Testis (tissue), 2 donors: ENCODE measurements at regions not wholly inside any gene's neighbourhood (a gene's known extent, or its start where the extent isn't known, plus 50 kb on each side); places are given as distances from the start of the nearest gene placed in this dataset.

Source experiments
- DNase-seq: peaks from one replicate; pipeline ENCODE4 v3.0.0-alpha.2; 2019
- H3K27ac ChIP-seq, 2 donors: fragments of 200-600 bp; sonication (generic); one replicate each; pipeline ENCODE4 v1.5.1; 2019
- H3K27me3 ChIP-seq: fragments of 200-600 bp; sonication (generic); one replicate; pipeline ENCODE4 v1.5.1; 2019
- H3K36me3 ChIP-seq: fragments of 200-600 bp; sonication (generic); one replicate; pipeline ENCODE4 v1.5.1; 2017; ENCODE audit warnings: low read depth; ENCODE audit errors: missing control alignments
- H3K4me1 ChIP-seq: fragments of 200-600 bp; sonication (generic); one replicate; pipeline ENCODE4 v1.5.1; 2019
- H3K4me3 ChIP-seq, 2 donors: fragments of 200-600 bp; sonication (generic); one replicate each; pipeline ENCODE4 v1.5.1; 2017 to 2019
- H3K9me3 ChIP-seq: fragments of 200-600 bp; sonication (generic); one replicate; pipeline ENCODE4 v1.5.1; 2017
- POLR2A ChIP-seq: fragments of 450-650 bp; IDR thresholded peaks from one replicate; pipeline ENCODE4 v1.6.1; 2017; ENCODE audit warnings: antibody characterized with exemption, mild to moderate bottlenecking, moderate library complexity
- WGBS, 2 donors: methylation state at CpG; one replicate each; pipeline ENCODE4 v1.1.5; 2018; 5-methylcytosine and 5-hydroxymethylcytosine counted together
- intact Hi-C: fragments of 100-400 bp; cut with DNase I; formaldehyde crosslinking; loops from one replicate; pipeline ENCODE4 v1.15.1; 2023; ENCODE audit warnings: low total_unique reads
- TF ChIP-seq, protein P1 (sequence below), 3 experiments: fragments of 450-650 bp in 2 of 3; fragments of 200-600 bp in 1 of 3; sonication (generic) in 1 of 3; IDR thresholded peaks; one replicate each; pipeline ENCODE4 v1.5.1; 2016 to 2019; ENCODE audit warnings: antibody characterized with exemption in 3 of 3, mild to moderate bottlenecking in 2 of 3, moderate library complexity in 1 of 3

DNA sequence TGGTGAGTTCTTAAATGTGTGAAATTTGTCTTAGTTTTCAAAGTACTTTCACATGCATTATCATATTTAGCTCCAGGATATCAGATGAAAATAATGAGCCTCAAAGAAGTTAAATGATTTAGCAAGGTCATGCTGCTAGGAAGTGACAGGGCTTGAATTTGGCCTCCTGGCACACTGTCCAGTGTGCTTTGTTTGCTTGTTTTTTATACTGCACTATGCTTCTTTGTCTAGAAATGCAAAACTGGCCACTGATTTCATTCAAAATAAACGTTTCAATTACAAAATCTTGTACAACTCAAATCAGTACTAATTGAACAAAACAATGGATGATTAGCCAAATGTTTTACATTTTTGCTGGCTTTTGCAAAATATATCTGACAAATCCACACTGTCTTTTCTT lies 583.3 kb upstream of the CBLB start:
- 13 to 16% methylated on average over 1 of the region's 1 CpG for WGBS, 2 donors
- TF ChIP-seq, protein P1, sequence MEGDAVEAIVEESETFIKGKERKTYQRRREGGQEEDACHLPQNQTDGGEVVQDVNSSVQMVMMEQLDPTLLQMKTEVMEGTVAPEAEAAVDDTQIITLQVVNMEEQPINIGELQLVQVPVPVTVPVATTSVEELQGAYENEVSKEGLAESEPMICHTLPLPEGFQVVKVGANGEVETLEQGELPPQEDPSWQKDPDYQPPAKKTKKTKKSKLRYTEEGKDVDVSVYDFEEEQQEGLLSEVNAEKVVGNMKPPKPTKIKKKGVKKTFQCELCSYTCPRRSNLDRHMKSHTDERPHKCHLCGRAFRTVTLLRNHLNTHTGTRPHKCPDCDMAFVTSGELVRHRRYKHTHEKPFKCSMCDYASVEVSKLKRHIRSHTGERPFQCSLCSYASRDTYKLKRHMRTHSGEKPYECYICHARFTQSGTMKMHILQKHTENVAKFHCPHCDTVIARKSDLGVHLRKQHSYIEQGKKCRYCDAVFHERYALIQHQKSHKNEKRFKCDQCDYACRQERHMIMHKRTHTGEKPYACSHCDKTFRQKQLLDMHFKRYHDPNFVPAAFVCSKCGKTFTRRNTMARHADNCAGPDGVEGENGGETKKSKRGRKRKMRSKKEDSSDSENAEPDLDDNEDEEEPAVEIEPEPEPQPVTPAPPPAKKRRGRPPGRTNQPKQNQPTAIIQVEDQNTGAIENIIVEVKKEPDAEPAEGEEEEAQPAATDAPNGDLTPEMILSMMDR (IDR thresholded peaks at IDR 0.05): no peak
- no peak for TF ChIP-seq POLR2A
- H3K4me3 ChIP-seq: no peak overlapping the region
- no peaks in the 10 kb centered on the region for H3K4me1 ChIP-seq
- no peaks in the 10 kb centered on the region for H3K36me3 ChIP-seq
- no peak for DNase-seq
- intact Hi-C loops: no loop called here
- H3K27ac ChIP-seq: no peak overlapping the region
- H3K27me3 ChIP-seq: no peaks in the 10 kb centered on the region
- no peaks in the 10 kb centered on the region for H3K9me3 ChIP-seq

DNA sequence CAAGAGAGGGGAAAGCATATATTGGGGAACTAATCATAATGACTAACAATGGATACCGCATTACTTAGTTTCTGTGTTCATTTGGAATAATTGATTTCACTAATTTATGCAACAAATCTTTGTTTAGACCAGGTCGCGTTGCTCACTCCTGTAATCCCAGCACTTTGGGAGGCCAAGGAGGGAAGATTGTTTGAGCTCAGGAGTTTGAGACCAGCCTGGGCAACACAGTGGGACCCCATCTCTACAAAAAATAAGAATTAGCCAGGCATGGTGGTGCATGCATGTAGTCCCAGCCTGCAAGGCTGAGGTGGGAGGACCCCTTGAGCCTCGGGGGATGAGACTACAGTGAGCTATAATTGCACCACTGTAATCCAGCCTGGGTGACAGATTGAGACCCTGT lies 585.7 kb upstream of the CBLB start:
- Histone ChIP-seq H3K4me1 (no peaks in the 10 kb centered on the region), H3K4me3 (no peak overlapping the region), H3K9me3 (no peaks in the 10 kb centered on the region), H3K27ac (no peak overlapping the region), H3K36me3 (no peaks in the 10 kb centered on the region), H3K27me3 (no peaks in the 10 kb centered on the region)
- TF ChIP-seq, protein P1 (IDR thresholded peaks at IDR 0.05): no peak
- no peak for TF ChIP-seq POLR2A
- no peak for DNase-seq
- 84 to 87% methylated on average over 4 of the region's 4 CpGs for WGBS, 2 donors
- intact Hi-C loops: no loop called here

DNA sequence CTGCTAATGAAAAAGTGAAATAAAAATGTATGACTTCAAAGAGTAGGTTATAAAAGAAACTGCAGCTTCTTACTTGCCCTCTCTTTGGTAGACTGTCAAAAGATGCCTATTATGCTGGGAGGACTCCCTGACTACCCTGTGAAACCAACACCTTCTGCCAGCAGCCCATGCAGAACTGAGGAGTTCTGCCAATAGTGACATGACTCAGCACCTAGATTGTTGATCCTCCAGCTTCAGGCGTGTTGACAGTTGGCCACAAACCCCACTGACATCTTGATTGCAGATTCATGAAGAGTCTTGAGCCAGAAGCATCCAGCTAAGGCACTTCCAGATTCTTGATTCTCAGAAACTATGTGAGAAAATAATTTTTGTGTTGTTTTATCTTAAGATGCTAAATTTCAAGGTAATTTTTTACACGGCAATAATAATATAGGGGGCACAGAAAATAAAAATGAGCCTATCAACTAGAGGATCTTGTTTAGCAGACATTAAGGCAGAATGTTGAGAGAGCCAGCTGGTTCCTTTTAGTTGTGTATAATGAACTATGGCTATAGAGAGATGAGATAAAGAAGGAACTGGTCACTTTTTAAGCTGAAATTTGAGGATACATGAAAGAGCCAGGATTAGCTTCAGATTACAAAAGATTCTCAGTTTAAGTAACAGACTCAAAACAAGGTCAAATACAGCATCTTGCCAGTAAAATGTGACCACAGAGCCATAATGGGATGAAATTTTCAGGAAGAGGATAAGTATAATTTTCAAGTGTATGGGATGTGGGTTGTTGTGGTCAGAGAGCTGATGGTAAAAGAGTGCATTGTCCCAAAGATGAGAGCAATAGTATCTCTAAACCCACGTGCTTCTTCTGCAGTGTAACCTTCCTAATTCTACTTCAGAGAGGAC lies 588.7 kb upstream of the CBLB start:
- DNase-seq: no peak
- Histone ChIP-seq H3K4me3 (no peak overlapping the region), H3K27me3 (no peaks in the 10 kb centered on the region), H3K4me1 (no peaks in the 10 kb centered on the region), H3K36me3 (no peaks in the 10 kb centered on the region), H3K27ac (no peak overlapping the region), H3K9me3 (no peaks in the 10 kb centered on the region)
- no peak for TF ChIP-seq POLR2A
- TF ChIP-seq, protein P1 (IDR thresholded peaks at IDR 0.05): no peak
- 71 to 79% methylated on average over 3 of the region's 3 CpGs for WGBS, 2 donors
- intact Hi-C loops: no loop called here

DNA sequence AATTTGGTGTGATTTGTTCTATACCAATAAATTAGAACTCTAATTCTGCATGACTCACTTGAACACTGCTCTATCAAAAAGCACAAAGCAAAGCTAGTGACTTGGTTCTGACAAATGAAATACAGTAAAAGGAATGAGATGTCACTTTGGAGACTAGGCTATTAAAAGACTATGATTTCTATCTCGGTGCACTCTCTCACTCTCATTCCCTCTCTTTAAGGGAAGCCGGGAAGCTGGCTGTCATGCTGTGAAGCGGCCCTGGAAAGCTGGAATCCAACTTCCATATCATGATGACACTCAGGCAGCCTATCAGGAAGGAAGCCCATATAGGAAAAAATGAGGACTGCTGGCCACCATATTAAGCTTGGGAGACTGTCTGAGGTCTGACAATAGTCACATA lies 590.1 kb upstream of the CBLB start:
- no peaks in the 10 kb centered on the region for H3K4me1 ChIP-seq
- WGBS, 2 donors: 85 to 89% methylated on average over 3 of the region's 3 CpGs
- H3K4me3 ChIP-seq: no peak overlapping the region
- TF ChIP-seq POLR2A: no peak
- TF ChIP-seq, protein P1 (IDR thresholded peaks at IDR 0.05): no peak
- intact Hi-C loops: no loop called here
- H3K36me3 ChIP-seq: no peaks in the 10 kb centered on the region
- H3K27me3 ChIP-seq: no peaks in the 10 kb centered on the region
- no peaks in the 10 kb centered on the region for H3K9me3 ChIP-seq
- no peak overlapping the region for H3K27ac ChIP-seq
- no peak for DNase-seq

DNA sequence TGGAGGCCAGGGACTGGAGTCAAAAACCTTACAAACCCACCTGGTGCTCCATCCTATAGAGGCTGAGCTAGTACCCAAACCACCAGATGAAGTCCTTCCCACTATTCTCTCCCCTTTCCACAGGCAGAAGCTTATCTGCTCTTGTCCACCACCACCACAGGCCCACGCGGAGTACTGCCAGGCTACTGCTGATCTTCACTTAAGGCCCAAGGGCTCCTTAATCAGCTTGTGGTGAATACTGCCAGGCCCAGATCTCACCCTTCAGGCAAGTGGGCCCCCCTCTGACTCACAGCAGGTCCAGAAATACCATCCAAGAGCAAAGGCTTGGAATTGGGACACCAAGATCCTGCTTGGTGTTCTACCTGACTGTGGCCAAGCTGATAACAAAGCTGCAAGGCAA lies 598.1 kb upstream of the CBLB start:
- intact Hi-C loops: no loop called here

More for the DNA sequence above, 598.1 kb upstream of the CBLB start:
- no peak overlapping the region for H3K27ac ChIP-seq
- H3K9me3 ChIP-seq: no peaks in the 10 kb centered on the region
- DNase-seq: no peak
- no peaks in the 10 kb centered on the region for H3K36me3 ChIP-seq
- TF ChIP-seq POLR2A: no peak
- TF ChIP-seq, protein P1 (IDR thresholded peaks at IDR 0.05): no peak
- WGBS, 2 donors: 97 to 98% methylated on average over 2 of the region's 2 CpGs
- H3K4me3 ChIP-seq: no peak overlapping the region
- H3K4me1 ChIP-seq: no peaks in the 10 kb centered on the region
- H3K27me3 ChIP-seq: no peaks in the 10 kb centered on the region
